ENCODE measurements at regions not wholly inside any gene's neighbourhood (a gene's known extent, or its start where the extent isn't known, plus 50 kb on each side); places are given as distances from the start of the nearest gene placed in this dataset.

DNA sequence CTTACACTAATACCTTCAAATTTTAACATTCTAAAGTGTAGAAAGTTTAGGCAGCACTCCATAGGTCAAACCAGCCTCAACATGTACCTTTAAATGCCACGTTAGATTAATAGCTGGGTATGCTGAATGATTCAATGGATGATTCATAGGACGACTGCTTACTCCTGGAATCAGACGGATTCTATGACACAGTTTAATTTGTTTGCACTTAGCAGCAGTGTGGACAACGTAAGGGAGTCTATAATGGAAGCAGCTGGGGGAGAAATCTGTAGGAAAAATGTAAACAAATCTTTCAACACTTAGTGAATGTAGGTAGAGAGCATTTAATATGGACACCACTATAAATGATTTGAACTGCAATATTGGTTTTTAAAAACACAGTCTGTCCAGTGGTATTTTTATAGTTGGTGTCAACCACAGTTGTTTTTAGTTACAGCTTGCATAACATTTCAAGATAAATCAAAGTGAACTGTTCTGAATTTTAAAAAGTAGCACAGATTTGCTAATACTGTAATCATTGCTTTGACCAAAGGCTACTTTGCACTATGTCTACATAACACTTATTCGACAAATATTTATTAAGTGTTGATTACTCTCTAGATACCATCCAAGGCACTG lies 701.5 kb upstream of the MEF2C start:
- TF ChIP-seq, protein P1, sequence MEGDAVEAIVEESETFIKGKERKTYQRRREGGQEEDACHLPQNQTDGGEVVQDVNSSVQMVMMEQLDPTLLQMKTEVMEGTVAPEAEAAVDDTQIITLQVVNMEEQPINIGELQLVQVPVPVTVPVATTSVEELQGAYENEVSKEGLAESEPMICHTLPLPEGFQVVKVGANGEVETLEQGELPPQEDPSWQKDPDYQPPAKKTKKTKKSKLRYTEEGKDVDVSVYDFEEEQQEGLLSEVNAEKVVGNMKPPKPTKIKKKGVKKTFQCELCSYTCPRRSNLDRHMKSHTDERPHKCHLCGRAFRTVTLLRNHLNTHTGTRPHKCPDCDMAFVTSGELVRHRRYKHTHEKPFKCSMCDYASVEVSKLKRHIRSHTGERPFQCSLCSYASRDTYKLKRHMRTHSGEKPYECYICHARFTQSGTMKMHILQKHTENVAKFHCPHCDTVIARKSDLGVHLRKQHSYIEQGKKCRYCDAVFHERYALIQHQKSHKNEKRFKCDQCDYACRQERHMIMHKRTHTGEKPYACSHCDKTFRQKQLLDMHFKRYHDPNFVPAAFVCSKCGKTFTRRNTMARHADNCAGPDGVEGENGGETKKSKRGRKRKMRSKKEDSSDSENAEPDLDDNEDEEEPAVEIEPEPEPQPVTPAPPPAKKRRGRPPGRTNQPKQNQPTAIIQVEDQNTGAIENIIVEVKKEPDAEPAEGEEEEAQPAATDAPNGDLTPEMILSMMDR (IDR thresholded peaks at IDR 0.05) = no peak
- no peak for TF ChIP-seq EP300 (IDR thresholded peaks at IDR 0.05)
- TF ChIP-seq POLR2AphosphoS5 (IDR thresholded peaks at IDR 0.05) = no peak
